Astrocyte of the spinal cord (primary cell): ENCODE measurements at regions not wholly inside any gene's neighbourhood (a gene's known extent, or its start where the extent isn't known, plus 50 kb on each side); places are given as distances from the start of the nearest gene placed in this dataset.

ENCODE experiments used
- DNase-seq: peaks from one replicate; pipeline ENCODE4 v3.0.0; 2011; ENCODE audit warnings: low read depth, low spot score
- H3K4me3 ChIP-seq: 2 replicates; pipeline ENCODE4 v1.5.1; 2011; ENCODE audit warnings: low read depth, mild to moderate bottlenecking, low read length, moderate library complexity
- in situ Hi-C: cut with HindIII; loops from 2 replicates; pipeline ENCODE4 v1.10.0; 2017; ENCODE audit warnings: low sequenced_read_pairs
- TF ChIP-seq, protein P1 (sequence below): IDR thresholded peaks from 2 replicates; pipeline ENCODE4 v1.5.1; 2012; ENCODE audit warnings: low read depth, mild to moderate bottlenecking, low read length, inconsistent platforms

DNA sequence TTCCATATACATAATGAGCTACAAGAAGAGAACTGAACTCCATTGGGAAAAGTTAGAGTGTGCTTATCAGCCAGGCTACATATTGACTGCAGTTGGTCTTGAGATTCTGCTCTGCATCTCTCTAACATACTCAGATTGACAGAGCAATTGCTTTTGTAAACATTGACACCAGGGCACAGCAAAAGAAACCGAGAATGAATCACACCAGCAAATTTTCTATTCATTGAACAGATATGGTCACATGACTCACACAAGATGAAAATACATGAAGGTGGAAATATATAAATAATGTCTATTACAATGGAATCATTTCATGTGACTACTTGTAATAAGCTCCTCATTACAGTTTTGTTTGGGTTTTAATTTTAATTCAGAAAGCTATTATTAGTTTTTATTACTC lies 691.9 kb upstream of the TMEFF2 start:
- in situ Hi-C loops: no loop called here
- no peak for DNase-seq
- no peak overlapping the region for H3K4me3 ChIP-seq
- TF ChIP-seq, protein P1, sequence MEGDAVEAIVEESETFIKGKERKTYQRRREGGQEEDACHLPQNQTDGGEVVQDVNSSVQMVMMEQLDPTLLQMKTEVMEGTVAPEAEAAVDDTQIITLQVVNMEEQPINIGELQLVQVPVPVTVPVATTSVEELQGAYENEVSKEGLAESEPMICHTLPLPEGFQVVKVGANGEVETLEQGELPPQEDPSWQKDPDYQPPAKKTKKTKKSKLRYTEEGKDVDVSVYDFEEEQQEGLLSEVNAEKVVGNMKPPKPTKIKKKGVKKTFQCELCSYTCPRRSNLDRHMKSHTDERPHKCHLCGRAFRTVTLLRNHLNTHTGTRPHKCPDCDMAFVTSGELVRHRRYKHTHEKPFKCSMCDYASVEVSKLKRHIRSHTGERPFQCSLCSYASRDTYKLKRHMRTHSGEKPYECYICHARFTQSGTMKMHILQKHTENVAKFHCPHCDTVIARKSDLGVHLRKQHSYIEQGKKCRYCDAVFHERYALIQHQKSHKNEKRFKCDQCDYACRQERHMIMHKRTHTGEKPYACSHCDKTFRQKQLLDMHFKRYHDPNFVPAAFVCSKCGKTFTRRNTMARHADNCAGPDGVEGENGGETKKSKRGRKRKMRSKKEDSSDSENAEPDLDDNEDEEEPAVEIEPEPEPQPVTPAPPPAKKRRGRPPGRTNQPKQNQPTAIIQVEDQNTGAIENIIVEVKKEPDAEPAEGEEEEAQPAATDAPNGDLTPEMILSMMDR: no peak

DNA sequence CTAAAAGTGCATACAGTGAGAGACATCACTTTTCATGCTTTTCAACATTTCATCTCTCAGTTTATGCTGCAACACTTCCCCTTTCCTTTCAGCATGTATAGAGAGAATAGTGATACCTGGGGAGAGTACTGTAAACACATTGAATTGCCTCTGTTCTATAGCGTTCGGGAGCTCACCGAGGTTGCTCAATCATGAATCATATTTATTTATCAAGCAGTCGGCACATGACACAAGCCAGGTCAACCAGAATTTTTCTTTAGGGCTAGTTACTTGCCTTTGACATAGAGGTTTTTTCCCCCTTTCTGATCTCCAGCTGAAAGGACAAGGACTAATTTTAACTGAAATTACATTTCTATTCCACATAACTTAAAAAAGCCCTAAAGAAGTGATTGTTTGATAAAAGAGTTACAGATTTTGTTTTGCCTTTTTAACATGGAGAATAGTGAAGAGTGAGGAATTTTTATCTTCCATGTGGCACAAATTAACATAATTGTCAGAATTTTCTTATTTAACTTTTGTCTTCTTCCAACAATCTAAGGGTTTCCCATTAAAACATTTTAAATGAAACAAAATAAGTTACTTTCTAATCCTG lies 690.9 kb upstream of the TMEFF2 start:
- no peak for DNase-seq
- in situ Hi-C loops: no loop called here
- H3K4me3 ChIP-seq: no peak overlapping the region
- TF ChIP-seq, protein P1: no peak

DNA sequence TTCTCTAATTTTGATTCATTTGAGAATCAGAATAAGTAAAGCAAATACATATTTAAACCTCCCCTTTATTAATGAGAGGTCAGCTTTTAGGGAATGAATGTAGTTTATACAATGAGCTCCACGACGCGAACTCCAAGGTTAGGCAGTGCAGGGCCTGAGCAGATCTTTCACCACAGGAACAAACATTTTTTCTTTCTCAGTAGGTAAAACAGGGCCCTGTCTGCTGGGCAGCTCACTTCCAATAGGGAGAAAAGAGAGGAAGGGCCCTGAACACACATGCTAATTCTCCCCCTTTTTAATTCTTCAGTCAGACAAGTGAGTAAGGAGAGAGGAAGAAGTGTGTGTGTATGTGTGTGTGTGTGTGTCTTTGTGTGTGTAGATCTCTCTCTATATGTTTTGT lies 682.4 kb upstream of the TMEFF2 start:
- DNase-seq: no peak
- no peak overlapping the region for H3K4me3 ChIP-seq
- in situ Hi-C loops: no loop called here
- TF ChIP-seq, protein P1: no peak

DNA sequence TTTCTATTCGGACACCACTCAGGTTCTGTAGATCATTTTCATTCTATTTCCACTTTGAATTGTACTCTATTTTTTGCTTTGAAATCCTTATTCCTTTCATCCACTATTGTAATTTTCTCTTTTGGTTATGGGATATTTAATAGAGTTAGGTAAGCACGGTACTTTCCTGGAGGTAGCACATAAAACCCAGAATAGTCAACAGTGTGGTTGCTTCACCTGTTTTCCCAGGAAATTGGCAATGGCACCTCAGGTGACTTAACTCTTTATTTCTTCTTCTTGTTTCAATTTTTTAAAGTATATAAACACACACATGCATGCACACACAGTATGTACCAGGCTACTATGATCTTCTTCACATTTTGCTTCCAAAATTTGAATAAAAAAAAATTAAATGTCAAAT lies 682.0 kb upstream of the TMEFF2 start:
- H3K4me3 ChIP-seq: no peak overlapping the region
- in situ Hi-C loops: no loop called here
- DNase-seq: no peak
- TF ChIP-seq, protein P1: no peak

DNA sequence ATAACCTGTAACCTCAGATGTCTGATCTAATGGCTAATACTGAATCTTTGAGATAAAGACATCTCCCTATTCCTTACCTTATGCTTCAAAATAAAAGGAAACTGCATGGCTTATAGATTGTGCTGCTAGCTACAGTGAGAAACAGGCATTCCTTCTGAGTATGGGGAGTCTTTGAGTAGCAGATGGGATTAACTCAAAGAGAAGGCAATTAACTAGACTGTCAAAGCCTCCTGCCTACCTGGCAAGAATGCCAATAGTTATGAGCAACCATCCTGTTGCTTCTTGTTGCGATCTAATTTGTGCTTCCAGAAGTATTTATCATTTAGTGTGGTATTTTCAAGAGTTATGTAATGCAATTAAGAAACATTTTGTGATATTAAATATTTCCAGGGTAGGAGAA lies 660.0 kb upstream of the TMEFF2 start:
- TF ChIP-seq, protein P1: no peak
- DNase-seq: no peak
- no peak overlapping the region for H3K4me3 ChIP-seq
- in situ Hi-C loops: no loop called here

DNA sequence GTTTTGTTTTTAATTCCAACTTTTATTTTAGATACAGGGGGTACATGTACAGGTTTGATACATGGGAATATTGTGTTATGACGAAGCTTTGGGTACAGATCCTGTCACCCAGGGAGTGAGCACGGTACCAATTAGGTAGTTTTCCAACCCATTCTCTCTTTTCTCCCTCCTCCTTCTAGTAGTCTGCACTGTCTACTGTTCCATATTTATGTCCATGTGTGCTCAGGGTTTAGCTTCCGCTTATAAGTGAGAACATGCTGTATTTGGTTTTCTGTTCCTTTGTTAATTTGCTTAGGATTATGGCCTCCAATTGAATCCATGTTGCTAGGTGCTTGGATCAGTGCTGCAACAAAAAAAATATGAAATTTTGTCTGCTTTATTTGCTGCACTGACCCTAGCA lies 659.3 kb upstream of the TMEFF2 start:
- in situ Hi-C loops: no loop called here
- H3K4me3 ChIP-seq: no peak overlapping the region
- TF ChIP-seq, protein P1: no peak
- DNase-seq: no peak

DNA sequence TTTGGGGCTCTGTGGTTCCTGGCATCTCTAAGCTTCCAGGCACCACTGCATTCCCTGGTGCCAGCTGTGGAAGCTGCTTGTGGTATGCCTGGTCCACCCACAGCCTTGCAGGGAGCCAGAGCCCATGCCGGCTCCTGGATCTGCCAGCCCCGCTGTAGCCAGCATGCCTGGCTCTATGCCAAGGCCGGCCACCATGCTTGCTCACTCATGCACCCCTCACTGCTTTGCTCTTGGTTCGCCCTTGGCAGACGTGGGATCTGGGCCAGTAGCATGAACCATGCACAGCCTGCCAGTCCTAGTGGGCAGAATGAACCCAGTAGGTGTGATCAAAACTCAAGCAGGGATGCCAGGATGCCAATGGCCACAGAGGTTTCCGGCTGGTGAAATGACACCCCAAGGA lies 634.2 kb upstream of the TMEFF2 start:
- in situ Hi-C loops: no loop called here
- TF ChIP-seq, protein P1: no peak
- no peak for DNase-seq
- no peak overlapping the region for H3K4me3 ChIP-seq
